Neuron (in vitro differentiated cells): ENCODE measurements at regions not wholly inside any gene's neighbourhood (a gene's known extent, or its start where the extent isn't known, plus 50 kb on each side); places are given as distances from the start of the nearest gene placed in this dataset.

Experiments
- H2AFZ ChIP-seq: one replicate; pipeline ENCODE4 v1.6.1; 2013; ENCODE audit warnings: low read depth, mild to moderate bottlenecking, inconsistent platforms, low read length, moderate library complexity
- H3K27me3 ChIP-seq: one replicate; pipeline ENCODE4 v1.6.1; 2013; ENCODE audit warnings: low read length; ENCODE audit not compliant: insufficient read depth
- H3K36me3 ChIP-seq: one replicate; pipeline ENCODE4 v1.6.1; 2013; ENCODE audit warnings: low read length; ENCODE audit not compliant: insufficient read depth
- H3K4me1 ChIP-seq: one replicate; pipeline ENCODE4 v1.6.1; 2013; ENCODE audit warnings: low read length; ENCODE audit not compliant: insufficient read depth
- H3K4me3 ChIP-seq: 2 replicates; pipeline ENCODE4 v1.5.1; 2013; ENCODE audit warnings: mild to moderate bottlenecking, low read length, moderate library complexity
- H3K9me3 ChIP-seq: one replicate; pipeline ENCODE4 v1.6.1; 2013; ENCODE audit warnings: low read length

DNA sequence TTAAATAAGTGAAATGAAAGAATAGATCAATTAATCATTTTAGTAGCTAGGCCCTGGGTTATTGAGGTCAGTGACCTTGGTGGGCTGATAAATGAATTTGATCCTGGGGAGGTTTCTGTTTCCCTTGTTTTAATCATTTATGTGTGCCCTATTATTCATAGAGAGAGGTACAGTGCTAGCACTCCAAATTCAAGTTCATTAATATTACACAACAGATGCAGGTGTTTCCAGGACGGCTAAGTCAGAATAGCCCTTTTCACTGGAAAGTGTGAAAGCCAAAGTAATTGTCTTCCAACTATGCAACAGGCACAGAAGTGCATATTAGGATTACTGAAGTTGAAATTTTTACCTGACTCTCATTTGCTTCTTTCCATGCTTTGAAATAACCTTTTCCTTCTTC, 61.7 kb upstream of the SGK1 start:
- Histone ChIP-seq H3K27me3 (no peaks in the 10 kb centered on the region), H3K9me3 (no peaks in the 10 kb centered on the region), H3K4me1 (no peaks in the 10 kb centered on the region), H2AFZ (no peak overlapping the region), H3K4me3 (no peak overlapping the region), H3K36me3 (no peaks in the 10 kb centered on the region)

DNA sequence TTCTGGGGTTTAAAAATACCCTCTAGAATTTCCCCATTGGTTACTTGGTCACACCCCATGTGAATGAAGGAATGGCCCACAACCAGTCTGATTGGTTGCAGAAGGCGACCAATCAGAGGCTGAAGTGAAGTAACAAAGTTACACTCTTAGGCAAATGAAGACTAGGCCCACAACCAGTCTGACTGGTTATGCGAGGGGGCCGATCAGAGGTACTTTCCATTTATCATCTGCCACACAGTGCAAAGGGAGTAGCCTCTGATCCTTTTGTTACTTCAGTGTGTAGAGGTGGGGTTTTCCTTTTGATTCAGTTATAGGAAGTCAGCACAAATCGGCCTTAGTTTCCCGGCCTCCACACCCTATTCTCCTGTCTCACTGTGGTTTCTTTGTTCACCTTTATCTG, 61.2 kb upstream of the SGK1 start:
- no peaks in the 10 kb centered on the region for H3K4me1 ChIP-seq
- no peak overlapping the region for H3K4me3 ChIP-seq
- H3K36me3 ChIP-seq = no peaks in the 10 kb centered on the region
- no peak overlapping the region for H2AFZ ChIP-seq
- H3K27me3 ChIP-seq = no peaks in the 10 kb centered on the region
- no peaks in the 10 kb centered on the region for H3K9me3 ChIP-seq

DNA sequence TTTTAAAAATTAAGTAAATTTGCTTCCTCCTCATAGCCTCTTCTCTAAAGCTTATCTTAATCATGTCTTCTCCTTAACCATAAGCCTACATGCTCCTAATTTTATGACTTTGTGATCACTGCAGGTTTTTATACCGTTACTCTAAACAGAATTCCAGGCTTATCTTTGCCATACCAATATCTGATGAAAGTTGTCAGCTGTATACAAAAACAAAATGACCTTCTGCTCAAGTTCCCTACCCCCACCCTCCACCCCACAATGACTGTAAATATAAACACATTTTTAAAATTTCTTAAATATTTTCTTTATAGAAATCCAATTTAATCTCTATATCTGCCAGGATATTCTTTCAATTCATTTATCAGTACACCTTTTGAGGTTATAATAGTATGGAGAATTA, 60.5 kb upstream of the SGK1 start:
- Histone ChIP-seq H3K4me1 (no peaks in the 10 kb centered on the region), H3K9me3 (no peaks in the 10 kb centered on the region), H3K27me3 (no peaks in the 10 kb centered on the region), H3K4me3 (no peak overlapping the region), H3K36me3 (no peaks in the 10 kb centered on the region), H2AFZ (no peak overlapping the region)

DNA sequence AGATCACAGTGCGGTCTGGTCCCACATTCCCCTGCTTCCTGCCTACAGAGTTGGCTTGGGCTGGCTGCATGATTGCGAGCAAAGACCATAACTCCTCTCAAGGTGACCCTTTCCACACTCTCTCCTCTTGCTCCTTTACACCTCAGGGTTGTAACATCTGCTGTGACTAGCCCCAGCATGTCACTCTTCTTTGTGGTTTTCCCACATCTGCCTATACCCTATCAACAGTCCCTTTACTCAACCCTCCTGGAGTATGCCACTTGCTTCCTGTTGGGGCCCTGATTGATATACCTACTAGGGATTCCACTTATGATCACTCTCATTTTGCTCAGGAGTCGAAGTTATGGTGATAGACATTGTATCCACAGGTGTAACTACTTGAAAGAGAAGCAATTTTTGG, 58.9 kb upstream of the SGK1 start:
- H2AFZ ChIP-seq = no peak overlapping the region
- H3K9me3 ChIP-seq = no peaks in the 10 kb centered on the region
- no peaks in the 10 kb centered on the region for H3K27me3 ChIP-seq
- no peaks in the 10 kb centered on the region for H3K36me3 ChIP-seq
- H3K4me3 ChIP-seq = no peak overlapping the region
- no peaks in the 10 kb centered on the region for H3K4me1 ChIP-seq

DNA sequence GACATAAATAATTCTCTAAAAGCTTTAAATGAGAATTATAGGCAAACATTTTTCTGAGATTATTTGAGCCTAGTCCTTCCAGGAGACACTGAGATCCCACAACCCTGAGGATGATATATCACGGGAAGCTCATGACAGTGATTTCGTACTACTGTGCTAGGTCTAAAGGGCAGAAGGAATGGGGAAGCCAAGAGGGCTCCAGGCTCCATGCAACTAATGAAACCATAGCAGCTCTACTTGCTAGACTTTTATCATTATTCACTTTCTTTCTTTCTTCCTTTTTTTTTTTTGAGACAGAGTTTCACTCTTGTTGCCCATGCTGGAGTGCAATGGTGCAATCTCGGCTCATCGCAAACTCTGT, 57.3 kb upstream of the SGK1 start:
- Histone ChIP-seq H3K4me3 (no peak overlapping the region), H3K27me3 (no peaks in the 10 kb centered on the region), H2AFZ (no peak overlapping the region), H3K36me3 (no peaks in the 10 kb centered on the region), H3K4me1 (no peaks in the 10 kb centered on the region), H3K9me3 (no peaks in the 10 kb centered on the region)

DNA sequence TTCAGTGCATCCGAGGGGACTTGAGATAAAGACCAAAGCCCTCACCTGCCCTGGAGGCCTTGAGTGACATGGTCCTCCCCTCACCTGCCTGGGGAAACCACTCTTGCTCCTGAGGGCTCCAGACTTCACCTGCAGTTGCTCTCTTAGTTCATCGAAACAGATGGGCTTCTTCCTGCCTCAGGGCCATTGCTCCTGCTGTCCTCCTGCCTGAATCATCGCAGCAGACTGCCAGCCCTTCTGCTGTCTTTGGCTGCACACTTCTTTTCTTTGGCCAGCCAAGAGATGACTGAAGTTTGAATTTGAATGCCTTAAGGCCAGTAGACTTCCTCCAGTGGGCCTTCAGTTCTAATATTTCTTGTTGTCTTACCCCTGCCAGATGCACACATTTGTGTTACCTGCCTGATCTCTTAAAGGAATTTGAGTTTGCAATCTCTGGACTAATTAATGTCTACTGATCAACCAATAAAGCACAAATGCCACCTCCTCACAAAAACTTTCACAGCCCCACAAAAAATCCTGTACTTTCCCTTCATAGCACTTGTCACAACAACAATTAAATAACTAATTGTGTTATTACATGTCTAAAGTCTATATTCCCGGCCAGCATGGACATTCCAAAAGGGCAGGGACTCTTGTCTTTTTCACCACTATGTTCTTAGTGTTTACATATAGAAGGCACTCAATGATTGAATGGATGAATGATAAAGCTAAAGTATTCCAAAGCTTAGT, 56.7 kb upstream of the SGK1 start:
- Histone ChIP-seq H3K4me1 (no peaks in the 10 kb centered on the region), H2AFZ (no peak overlapping the region), H3K36me3 (no peaks in the 10 kb centered on the region), H3K4me3 (no peak overlapping the region), H3K27me3 (no peaks in the 10 kb centered on the region), H3K9me3 (no peaks in the 10 kb centered on the region)

DNA sequence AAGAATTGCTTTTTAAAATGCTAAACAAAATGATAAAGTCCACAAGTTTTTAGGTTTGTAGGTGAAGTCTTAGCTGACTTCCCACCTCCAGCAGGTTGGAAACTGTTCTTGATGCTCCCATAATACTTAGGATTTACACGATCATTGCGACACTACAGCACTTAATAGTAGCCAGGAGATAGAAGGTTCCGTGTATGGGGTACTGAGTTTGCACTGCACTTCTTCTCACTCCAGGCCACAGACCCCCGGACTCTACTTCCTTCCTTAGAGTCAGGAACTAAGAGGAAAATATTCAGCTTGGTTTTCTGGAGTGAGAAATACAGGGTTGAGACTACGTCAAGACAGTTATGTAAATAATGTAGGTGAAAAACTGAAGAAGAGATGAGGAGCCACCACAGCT, 56.1 kb upstream of the SGK1 start:
- Histone ChIP-seq H3K4me1 (no peaks in the 10 kb centered on the region), H3K36me3 (no peaks in the 10 kb centered on the region), H3K4me3 (no peak overlapping the region), H3K9me3 (no peaks in the 10 kb centered on the region), H3K27me3 (no peaks in the 10 kb centered on the region), H2AFZ (no peak overlapping the region)

DNA sequence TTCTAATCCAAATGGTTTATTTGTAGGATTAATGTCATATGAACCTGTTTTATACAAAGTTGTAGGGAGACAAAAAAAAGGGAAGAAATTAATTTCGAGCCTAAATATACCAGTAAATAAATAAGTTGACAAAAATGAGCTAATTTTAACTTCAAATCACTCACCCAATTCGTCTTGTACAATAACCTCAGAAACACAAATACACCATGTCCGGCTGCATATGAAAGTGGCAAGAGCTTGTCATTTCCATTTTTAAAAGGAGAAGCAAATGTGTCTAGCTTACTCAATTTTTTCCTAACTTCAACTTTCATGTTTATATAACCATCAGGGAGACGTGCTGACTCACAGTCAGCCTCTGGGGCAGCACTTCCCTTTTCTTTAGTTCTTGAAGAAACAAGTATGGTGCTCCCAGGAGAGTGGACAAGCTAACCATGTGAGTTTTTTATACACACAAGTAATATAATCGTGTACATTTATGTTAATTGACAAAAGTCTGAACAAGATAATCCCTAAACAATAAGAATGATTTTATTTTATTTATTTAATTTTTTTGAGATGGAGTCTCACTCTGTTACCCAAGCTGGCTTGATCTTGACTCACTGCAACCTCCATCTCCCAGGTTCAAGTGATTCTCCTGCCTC, 55.5 kb upstream of the SGK1 start:
- no peaks in the 10 kb centered on the region for H3K27me3 ChIP-seq
- no peaks in the 10 kb centered on the region for H3K4me1 ChIP-seq
- no peaks in the 10 kb centered on the region for H3K9me3 ChIP-seq
- H2AFZ ChIP-seq = no peak overlapping the region
- no peak overlapping the region for H3K4me3 ChIP-seq
- no peaks in the 10 kb centered on the region for H3K36me3 ChIP-seq

DNA sequence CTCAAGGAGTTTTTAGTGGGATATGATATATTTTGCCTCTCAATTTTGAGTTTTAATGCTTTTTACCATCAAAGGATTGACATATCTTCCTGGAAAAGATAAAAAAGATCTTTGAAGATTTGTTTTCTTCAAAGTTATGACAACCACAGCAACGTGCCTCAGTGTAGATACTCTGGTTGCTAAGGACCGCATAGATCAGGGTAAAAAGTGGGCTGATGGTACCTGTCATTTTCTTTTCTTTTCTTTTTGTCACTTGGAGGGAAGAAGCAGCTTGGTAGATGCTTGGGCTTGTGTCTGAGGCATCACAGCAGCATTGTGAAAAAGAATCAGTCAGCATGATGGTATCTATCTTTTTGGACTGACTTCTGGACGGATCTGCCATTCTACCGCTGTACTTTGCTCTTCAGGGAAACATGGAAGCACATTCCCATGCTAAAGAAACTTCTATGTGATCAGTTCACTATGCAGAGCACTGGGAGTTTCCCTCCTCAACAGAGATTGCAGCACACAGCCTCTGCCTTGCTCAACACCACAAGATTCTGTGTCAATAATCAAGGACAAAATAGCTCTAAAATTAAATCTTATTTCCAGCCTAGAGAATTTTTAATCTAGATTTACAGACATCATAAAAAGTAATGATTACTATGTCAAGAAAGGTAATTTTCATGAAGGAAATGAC, 54.8 kb upstream of the SGK1 start:
- H3K27me3 ChIP-seq = no peaks in the 10 kb centered on the region
- no peaks in the 10 kb centered on the region for H3K9me3 ChIP-seq
- H3K36me3 ChIP-seq = no peaks in the 10 kb centered on the region
- no peak overlapping the region for H2AFZ ChIP-seq
- no peaks in the 10 kb centered on the region for H3K4me1 ChIP-seq
- no peak overlapping the region for H3K4me3 ChIP-seq

DNA sequence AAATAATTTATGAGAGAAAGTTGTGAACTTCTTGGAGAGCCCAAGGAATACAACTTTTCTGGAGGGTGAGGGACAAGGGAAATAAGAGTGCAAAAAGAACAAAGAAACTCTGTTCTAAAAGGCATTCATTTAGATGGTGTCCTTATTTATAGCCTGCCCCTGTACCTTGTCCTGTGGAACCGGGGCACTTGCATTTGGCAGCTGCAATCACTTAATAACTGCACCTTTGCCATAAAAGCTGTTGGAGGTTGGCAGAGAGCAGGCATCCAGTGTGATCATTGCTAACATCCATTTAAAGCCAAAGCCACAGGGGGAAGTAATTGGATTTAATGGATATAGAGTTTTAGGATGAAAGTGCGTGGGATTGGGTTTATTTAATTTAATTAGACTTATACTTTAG, 50.8 kb upstream of the SGK1 start:
- Histone ChIP-seq H3K9me3 (no peaks in the 10 kb centered on the region), H3K4me3 (no peak overlapping the region), H2AFZ (no peak overlapping the region), H3K4me1 (no peaks in the 10 kb centered on the region), H3K27me3 (no peaks in the 10 kb centered on the region), H3K36me3 (no peaks in the 10 kb centered on the region)
